DOHH2 (cell line): ENCODE measurements at regions not wholly inside any gene's neighbourhood (a gene's known extent, or its start where the extent isn't known, plus 50 kb on each side); places are given as distances from the start of the nearest gene placed in this dataset.

Experiments used
- H3F3A ChIP-seq: fragments of 200-600 bp; sonication (generic), shearing (Covaris generic); 2 replicates; pipeline ENCODE4 v1.6.0; 2016; ENCODE audit warnings: antibody characterized with exemption, mild to moderate bottlenecking; ENCODE audit not compliant: control insufficient read depth, insufficient read depth
- H3K27ac ChIP-seq: fragments of 200-600 bp; sonication (generic); 2 replicates; pipeline ENCODE4 v1.5.1; 2014; ENCODE audit warnings: low read depth, mild to moderate bottlenecking, low read length, moderate library complexity
- H3K27me3 ChIP-seq: fragments of 200-600 bp; sonication (generic); 2 replicates; pipeline ENCODE4 v1.6.1; 2014; ENCODE audit warnings: mild to moderate bottlenecking, low read length, mixed read lengths; ENCODE audit not compliant: control insufficient read depth
- H3K36me3 ChIP-seq: fragments of 200-600 bp; sonication (generic); 2 replicates; pipeline ENCODE4 v1.6.1; 2014; ENCODE audit warnings: mild to moderate bottlenecking, low read length, moderate library complexity, mixed read lengths; ENCODE audit not compliant: control insufficient read depth
- H3K4me1 ChIP-seq: fragments of 200-600 bp; sonication (generic); 2 replicates; pipeline ENCODE4 v1.6.1; 2014; ENCODE audit warnings: mild to moderate bottlenecking, low read length, mixed read lengths; ENCODE audit not compliant: control insufficient read depth
- H3K4me2 ChIP-seq: fragments of 200-600 bp; sonication (generic); 2 replicates; pipeline ENCODE4 v1.6.0; 2014; ENCODE audit warnings: mild to moderate bottlenecking, low read length, moderate library complexity
- H3K4me3 ChIP-seq: fragments of 200-600 bp; sonication (generic); 2 replicates; pipeline ENCODE4 v1.5.1; 2014; ENCODE audit warnings: mild to moderate bottlenecking, low read length, mixed read lengths
- H3K79me2 ChIP-seq: fragments of 200-600 bp; sonication (generic); 2 replicates; pipeline ENCODE4 v1.6.1; 2014; ENCODE audit warnings: mild to moderate bottlenecking, low read length, mixed read lengths; ENCODE audit not compliant: control insufficient read depth
- H3K9me2 ChIP-seq: fragments of 200-600 bp; sonication (generic); replicated peaks from 2 replicates; pipeline ENCODE4 v1.6.1; 2014; ENCODE audit warnings: mild to moderate bottlenecking, low read length, mixed read lengths; ENCODE audit not compliant: control insufficient read depth
- H3K9me3 ChIP-seq: fragments of 200-600 bp; sonication (generic); 2 replicates; pipeline ENCODE4 v1.6.1; 2014; ENCODE audit warnings: antibody characterized with exemption, low read length, mixed read lengths; ENCODE audit not compliant: control insufficient read depth, insufficient read depth
- H4K20me1 ChIP-seq: fragments of 200-600 bp; sonication (generic); 2 replicates; pipeline ENCODE4 v1.6.0; 2014; ENCODE audit warnings: low read depth, mild to moderate bottlenecking, antibody characterized with exemption, low read length, moderate library complexity; ENCODE audit not compliant: control insufficient read depth, insufficient read depth
- EZH2phosphoT487 ChIP-seq: fragments of 200-600 bp; sonication (generic); IDR thresholded peaks from 2 replicates; pipeline ENCODE4 v1.6.1; 2017; ENCODE audit warnings: borderline replicate concordance, mild to moderate bottlenecking, antibody characterized with exemption, low read length, moderate library complexity, mixed read lengths
- TF ChIP-seq, protein P1 (sequence below): fragments of 200-600 bp; sonication (generic); IDR thresholded peaks from one replicate; pipeline ENCODE4 v1.5.1; 2014; ENCODE audit warnings: antibody characterized with exemption, mild to moderate bottlenecking, low read depth, low read length; ENCODE audit not compliant: poor library complexity, severe bottlenecking

DNA sequence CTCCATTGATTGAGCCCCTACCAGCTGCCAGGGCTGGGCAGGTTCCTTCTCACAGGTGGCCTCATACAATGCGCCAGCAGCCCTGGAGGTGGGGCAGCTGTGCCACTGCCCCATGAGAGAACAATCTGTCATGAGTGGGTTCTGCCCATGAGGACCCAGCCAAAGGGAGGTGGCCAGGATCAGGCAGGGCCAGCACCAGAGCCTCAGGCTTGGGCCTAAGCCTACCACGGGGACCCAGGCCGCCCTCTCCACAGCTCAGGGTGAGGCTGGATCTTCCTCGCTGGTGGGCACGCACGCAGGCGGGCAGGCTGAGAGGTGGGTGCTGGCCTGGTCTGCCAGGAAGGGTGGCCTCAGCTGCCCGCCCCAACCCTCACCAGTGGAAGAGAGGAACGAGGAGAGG, 110.7 kb downstream of the KIF26A start:
- H3F3A ChIP-seq = no peaks in the 10 kb centered on the region
- no peaks in the 10 kb centered on the region for H3K27me3 ChIP-seq

GRCh38 chr14:104249706-104250105, 111.3 kb downstream of the KIF26A start:
- Histone ChIP-seq H4K20me1 (no peaks in the 10 kb centered on the region), H3K27me3 (no peaks in the 10 kb centered on the region), H3K36me3 (no peaks in the 10 kb centered on the region), H3K27ac (no peak overlapping the region), H3K4me1 (no peaks in the 10 kb centered on the region), H3K79me2 (no peaks in the 10 kb centered on the region), H3K9me3 (peaks cover 16% of the 10 kb centered on the region; the same call in 1 of the 2 replicates), H3K9me2 (no peaks in the 10 kb centered on the region), H3F3A (no peaks in the 10 kb centered on the region), H3K4me3 (no peak overlapping the region), H3K4me2 (no peak overlapping the region)
- no peak for TF ChIP-seq EZH2phosphoT487
- TF ChIP-seq, protein P1, sequence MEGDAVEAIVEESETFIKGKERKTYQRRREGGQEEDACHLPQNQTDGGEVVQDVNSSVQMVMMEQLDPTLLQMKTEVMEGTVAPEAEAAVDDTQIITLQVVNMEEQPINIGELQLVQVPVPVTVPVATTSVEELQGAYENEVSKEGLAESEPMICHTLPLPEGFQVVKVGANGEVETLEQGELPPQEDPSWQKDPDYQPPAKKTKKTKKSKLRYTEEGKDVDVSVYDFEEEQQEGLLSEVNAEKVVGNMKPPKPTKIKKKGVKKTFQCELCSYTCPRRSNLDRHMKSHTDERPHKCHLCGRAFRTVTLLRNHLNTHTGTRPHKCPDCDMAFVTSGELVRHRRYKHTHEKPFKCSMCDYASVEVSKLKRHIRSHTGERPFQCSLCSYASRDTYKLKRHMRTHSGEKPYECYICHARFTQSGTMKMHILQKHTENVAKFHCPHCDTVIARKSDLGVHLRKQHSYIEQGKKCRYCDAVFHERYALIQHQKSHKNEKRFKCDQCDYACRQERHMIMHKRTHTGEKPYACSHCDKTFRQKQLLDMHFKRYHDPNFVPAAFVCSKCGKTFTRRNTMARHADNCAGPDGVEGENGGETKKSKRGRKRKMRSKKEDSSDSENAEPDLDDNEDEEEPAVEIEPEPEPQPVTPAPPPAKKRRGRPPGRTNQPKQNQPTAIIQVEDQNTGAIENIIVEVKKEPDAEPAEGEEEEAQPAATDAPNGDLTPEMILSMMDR = no peak

More for the DNA sequence above, 110.7 kb downstream of the KIF26A start:
- Histone ChIP-seq H4K20me1 (no peaks in the 10 kb centered on the region), H3K27ac (no peak overlapping the region), H3K4me1 (no peaks in the 10 kb centered on the region), H3K36me3 (no peaks in the 10 kb centered on the region), H3K9me2 (no peaks in the 10 kb centered on the region), H3K79me2 (no peaks in the 10 kb centered on the region), H3K9me3 (peaks cover 16% of the 10 kb centered on the region; the same call in 1 of the 2 replicates), H3K4me2 (no peak overlapping the region), H3K4me3 (no peak overlapping the region)
- no peak for TF ChIP-seq EZH2phosphoT487
- TF ChIP-seq, protein P1 = no peak

DNA sequence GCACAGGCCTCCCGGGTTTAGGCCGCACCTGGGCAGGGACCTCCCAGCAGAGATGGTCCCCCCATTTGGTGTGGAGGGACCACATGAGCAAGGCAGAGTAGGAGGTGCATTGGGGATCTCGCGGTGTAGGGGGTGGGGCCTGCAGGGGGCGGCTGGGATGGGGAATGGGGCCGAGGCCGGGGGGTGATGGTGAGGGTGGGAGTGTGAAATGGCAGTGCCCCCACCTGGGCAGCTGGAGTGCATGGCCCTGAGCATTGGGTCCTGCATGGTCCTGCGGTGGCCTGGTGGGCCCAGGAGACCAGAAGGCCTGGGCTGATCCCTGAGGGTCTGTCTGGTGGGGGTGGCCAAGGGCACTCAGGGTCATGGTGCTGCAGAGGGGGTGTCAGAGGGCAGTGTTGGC, 111.8 kb downstream of the KIF26A start:
- TF ChIP-seq EZH2phosphoT487 = no peak
- TF ChIP-seq, protein P1 = no peak
- Histone ChIP-seq H3K27ac (no peak overlapping the region), H3K4me1 (no peaks in the 10 kb centered on the region), H3K27me3 (no peaks in the 10 kb centered on the region), H3K4me2 (no peak overlapping the region), H4K20me1 (no peaks in the 10 kb centered on the region), H3K4me3 (no peak overlapping the region), H3K9me3 (peaks cover 12% of the 10 kb centered on the region; the same call in 1 of the 2 replicates), H3K36me3 (no peaks in the 10 kb centered on the region), H3F3A (no peaks in the 10 kb centered on the region), H3K79me2 (no peaks in the 10 kb centered on the region), H3K9me2 (no peaks in the 10 kb centered on the region)
